ENCODE measurements at regions not wholly inside any gene's neighbourhood (a gene's known extent, or its start where the extent isn't known, plus 50 kb on each side); places are given as distances from the start of the nearest gene placed in this dataset.

DNA sequence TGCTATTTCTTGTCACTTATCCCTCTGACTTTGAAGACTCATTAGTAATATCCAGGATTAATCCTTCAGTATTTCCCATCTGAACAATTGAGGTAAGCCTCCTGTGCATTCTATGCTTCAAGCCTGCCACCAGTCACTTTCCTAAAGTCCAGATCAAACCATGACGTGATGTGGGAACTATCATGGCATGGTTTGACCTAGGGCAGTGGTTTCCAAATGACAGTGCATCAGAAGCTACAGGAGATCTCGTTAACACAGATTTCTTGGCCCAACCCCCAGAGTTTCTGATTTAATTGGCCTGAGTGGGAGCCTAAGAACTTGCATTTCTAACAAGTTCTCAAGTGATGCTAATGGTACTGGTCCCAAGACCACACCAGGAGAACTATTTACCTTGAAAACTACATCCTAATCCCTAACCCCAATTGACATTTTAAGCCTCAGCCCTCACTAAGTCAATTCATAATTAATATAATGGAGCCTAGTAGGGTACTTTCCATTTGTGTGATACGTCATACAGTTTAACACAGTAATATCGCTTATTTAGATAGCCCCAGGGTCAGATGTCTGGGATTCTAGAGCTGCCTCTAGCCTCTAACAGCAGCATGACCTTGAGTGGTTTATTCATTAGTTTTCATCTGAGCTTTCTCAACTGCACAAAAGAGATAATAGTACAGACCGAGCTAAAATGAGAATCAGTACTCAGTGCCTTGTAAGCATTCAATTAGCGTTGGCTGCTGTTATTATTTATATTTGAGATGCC lies 907.6 kb downstream of the TFAP2A start:
- DNase-seq: no peak

DNA sequence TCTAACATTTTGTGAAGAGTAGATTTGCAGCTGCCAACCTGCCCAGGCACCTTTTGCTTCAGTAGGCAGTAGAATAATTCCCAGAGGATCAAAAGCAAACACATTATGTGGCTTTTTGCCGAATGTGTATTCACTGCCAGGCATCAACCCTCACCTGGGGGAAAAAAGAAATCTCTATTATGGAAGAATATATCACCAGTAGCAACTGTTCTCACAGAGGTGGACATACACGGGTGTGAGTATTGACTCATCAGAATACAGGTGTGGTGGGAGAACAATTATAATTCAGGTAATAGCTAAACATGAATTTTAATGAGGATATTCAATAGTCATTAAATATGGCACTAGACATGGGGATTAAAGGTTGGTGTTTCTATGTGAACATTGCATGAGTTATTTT lies 910.7 kb downstream of the TFAP2A start:
- peak; percentile 43 for DNase-seq

DNA sequence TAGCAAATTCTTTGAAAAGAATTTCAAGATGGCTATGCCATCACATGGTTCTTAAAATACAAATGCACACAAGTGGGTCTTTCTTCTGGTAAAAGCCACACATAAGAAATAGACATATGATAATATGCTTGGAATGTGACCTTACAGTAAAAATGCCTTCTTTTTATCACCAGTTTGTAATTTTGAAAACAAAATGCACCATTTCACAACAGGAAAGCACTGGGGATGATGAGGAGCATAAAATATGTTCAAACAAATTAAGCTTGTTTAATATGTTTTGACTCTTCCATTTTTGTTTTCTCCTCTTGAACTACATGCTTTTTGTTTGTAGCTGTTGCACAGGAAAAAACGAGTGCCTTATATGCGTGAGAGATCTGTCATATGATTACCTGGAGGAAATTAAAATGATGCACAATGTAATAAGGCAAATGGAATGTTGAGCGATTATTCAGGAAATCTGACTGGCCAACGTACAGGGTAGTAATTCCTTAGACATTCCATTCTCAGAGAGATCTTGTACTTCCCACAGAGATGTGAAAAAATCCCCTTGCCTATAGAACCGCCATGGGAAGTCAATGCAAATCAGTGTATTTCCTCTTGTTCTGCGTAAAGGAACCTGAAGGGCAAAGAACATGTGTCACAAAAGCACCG lies 911.6 kb downstream of the TFAP2A start:
- no peak for DNase-seq

GRCh38 chr6:9499709-9500108 lies 915.2 kb downstream of the TFAP2A start:
- no peak for DNase-seq

DNA sequence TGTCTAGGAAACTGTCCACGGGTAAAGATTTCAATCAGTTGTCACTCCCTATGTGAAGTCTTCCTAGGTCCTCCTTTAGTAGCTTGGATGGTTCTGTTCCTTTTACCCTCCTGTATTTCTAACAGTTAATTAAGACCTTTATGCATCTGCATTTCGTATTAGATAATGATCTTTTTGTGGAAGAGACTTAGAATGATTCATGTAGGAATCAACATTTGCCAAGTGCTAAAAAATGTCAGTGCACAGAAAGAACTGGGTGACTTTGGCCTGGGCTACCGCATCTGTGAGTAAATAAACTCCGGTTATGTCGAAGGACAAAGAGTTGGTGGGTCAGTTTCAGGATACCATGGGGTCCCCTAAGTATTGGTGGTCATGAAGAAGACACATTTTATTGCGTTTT lies 918.0 kb downstream of the TFAP2A start:
- DNase-seq: no peak

DNA sequence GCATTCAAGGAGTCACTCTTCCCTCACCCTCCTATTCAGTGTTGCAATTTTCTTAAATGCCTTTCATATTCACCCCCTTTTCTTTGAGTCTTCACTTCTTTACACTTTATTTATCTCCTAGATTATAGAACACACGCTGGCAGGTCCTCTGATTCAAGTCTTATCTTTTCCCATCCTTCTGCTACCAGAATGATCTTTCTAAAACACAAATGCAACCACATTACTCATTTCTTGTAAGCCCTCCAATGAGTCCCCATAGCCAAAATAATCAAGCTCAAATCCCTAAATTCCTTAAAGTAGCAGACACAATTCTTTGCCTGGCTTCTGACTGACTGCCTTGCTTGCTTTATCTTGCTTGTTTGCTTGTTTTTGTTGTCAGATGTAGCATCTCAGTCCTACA lies 920.0 kb downstream of the TFAP2A start:
- no peak for DNase-seq

DNA sequence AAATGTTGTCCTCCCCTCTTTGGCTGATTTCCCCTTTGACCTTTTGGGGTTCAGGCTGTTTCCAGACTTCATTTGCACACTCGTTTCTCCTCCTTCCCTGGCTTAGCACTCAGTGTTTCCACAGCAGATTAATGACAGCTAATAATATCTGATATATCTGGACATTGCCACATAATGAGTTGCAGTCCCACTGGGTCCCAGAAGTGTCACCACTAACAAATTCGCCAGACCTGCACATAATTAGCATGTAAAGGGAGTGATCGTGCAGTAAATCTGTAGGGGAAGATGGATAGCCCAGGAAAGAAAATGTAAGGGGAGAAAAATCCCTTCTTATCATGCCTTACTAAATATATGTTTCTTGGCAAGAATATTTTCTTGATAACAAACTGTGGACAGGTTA lies 922.1 kb downstream of the TFAP2A start:
- no peak for DNase-seq

DNA sequence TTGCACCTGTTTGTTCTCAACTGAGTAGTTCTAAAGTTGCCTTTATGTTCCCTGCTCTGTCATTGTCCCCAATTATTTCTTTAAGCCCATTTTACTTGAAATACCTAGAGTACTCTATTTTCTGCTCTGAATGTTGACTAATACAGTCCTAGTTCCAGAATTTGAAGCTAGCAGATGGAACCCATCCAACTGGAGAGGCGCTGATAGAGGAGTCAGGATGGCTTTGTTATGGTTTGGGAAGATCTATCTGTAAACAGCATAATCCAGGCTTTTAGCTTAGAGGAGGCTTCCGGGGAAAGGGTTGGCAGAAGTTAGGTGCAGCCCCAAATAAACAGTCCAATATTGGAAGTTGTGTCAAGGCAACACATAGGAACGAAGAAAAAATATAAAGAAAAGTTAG lies 927.7 kb downstream of the TFAP2A start:
- DNase-seq: no peak

DNA sequence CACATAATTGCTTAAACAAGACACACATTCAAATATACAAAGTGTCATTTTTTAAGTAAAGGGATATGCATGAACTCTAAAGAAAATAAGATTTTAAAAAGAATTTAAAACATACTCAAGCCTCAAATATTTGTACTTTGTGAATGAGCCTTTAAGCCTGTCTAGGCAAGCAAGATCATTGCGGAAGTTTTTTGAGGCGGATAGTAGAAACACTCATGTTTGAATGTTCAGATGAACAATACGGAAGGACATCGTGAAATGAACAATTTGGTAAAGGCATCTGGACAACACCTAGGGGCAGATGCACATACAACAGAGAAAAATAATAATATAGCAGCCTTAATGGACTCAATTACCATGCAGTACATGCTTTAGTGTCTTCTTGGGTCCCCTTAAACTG lies 928.9 kb downstream of the TFAP2A start:
- no peak for DNase-seq

GRCh38 chr6:9484686-9485085 lies 930.2 kb downstream of the TFAP2A start:
- no peak for DNase-seq

DNA sequence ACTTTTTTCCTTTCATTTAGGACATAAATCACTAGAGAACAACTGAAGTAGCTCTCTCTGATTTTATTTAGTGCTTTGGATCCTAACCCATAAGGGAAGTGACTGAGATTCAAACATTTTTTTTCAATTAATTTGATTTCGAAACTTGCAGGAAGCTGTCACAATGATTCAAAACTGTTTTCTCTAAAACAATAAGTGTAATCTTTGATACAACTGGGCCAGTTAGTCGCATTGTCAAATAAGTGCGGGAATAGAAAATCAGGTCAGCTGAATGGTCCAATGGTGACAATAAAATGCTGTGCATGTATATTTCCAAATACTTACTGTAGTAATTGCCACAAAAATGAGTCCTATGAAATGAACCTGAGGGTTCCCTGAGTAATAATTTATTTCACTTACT lies 930.8 kb downstream of the TFAP2A start:
- no peak for DNase-seq

DNA sequence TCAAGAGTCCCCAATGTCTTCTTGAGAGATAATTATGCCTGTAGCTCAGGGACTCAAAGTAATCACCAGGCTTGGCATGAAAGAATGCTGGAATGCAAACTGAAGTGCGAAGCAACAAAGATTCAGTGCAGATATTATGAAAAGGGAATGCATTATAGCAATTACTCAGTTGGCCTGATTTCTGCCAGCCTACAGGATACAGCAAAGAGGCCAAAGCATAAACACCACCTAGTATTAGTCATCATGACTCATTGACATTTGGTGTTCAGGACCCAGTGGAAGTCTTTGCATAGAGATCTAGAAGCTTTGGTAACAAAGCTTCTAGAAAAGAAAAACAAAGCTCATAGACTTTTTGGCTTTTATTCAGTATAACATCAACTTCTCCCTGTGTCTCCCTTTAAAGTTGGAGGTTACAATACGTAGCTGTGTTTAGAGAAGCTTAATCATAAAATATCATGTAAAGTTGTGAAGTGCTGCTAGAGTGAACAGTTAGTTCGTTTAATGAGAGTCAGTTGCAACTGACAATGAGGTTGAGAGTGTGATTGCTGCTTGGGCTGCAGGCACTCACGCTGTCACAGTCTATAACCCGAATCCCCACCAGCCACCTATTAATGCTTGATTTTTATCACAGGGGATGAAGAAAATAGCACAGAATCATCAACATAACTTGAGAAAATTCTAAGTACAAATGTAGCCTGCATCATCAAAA lies 932.7 kb downstream of the TFAP2A start:
- no peak for DNase-seq

- no peak for DNase-seq
Measured at GRCh38 chr6:9481292-9482029, 933.4 kb downstream of the TFAP2A start.

DNA sequence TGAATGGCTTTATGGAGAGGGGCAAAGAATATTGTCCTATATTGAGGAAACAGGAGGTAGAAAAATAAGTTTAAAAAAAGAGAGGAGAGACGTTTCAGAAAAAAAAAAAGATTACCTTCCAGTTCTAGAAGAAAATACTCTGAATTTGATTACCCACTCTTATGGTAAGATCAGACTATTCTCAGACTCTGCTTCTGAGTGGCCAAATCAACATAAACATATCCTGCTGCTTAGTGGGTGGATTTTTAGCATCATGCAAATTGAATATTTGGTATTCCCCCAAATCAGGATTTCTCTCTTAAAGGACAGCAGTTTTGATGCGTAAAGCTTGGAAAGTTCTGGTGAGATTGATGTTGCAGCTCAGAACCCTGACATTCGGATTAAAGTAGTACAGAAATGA lies 946.6 kb downstream of the TFAP2A start:
- no peak for DNase-seq

DNA sequence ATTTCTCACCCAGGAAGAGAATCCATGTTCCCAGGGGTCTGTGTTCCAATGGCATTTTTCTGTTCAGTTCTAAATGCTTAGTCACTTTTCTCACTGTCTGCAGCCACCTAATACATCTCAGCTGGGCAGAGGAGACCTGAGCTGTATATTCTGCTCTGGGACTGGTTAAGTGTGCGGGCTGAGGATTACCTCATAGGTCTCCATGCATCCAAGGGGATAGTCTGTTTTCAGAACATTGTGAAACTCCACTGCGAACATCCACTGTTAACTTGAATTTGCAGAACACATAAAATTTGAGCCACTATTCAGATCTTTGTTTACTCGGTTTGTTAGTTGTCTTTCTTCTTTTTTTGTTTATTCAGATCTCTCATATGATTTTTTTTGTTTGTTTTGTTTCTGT lies 947.1 kb downstream of the TFAP2A start:
- no peak for DNase-seq

- DNase-seq: no peak
Measured at GRCh38 chr6:9464583-9464982, 950.3 kb downstream of the TFAP2A start.

DNA sequence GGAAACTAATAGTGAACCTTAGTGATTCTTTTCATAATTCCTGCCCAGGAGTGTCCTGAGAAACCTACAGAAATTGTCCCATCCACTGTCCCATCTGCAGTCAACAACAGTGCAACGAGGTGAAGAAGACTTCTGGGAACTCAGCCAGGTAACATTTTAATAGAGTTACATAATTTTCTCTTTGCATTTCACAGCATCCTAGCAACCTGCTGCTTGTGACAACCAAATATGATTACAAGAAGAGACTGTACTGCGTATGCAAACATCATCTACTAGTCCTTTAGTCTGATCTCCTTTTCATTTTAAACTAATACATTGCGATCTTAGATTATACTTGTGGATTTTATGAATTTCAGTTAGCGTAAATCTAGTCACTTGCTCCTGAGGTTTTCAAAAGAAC lies 951.6 kb downstream of the TFAP2A start:
- no peak for DNase-seq

- DNase-seq: no peak
Measured at GRCh38 chr6:9461188-9461587, 953.7 kb downstream of the TFAP2A start.

DNA sequence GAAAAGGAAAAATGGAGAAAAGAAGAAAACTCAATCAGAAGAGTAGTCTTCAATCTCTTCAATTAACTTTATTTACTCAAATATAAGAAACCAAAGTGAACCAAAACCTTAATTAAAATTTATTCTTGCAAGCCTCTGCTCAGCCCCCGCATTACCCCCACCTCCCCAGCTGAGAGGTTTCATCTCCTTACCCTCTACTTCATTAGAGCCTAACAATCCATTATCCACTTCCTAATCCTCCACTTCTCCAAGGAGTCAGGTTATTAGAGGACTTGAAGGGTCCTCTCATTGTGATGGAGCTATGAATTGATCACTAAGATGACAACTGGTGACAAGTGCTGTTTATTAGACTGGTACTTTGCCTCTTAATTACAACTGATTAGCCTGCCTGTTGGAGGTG lies 956.5 kb downstream of the TFAP2A start:
- no peak for DNase-seq

- no peak for DNase-seq
Measured at GRCh38 chr6:9455864-9456658, 958.8 kb downstream of the TFAP2A start.

DNA sequence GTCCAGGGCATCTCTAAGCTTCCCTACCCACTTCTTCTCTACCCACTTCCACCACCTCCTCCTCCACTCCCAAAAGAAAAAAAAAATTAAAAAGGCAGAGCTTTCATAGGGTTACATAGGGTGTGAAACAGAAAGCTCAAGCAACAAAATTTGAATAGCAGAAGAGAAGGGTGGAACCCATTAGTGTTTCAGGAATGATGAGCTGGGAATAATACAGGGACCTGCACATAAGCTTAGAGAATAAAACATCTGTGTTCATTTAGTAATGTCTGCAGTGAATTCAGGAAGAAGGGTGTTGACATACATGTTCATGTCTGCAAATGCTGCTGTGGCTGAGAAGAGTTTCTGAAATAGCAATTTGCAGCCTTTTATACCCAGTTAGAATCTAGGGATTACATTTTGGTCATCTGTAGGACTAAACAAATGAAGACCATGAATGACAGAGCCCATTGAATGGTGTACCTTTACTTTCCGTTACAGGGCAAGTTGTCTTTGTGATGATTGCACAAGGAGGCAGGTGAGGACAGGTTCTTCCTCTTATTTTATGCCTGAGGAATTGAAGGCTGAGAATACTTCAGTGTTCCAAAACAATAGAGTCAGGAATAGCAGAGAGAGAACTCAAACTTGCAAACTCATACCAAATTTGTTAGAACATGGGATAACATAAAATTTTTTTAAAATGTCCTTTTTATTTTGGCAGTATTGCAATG lies 975.1 kb downstream of the TFAP2A start:
- DNase-seq: no peak

DNA sequence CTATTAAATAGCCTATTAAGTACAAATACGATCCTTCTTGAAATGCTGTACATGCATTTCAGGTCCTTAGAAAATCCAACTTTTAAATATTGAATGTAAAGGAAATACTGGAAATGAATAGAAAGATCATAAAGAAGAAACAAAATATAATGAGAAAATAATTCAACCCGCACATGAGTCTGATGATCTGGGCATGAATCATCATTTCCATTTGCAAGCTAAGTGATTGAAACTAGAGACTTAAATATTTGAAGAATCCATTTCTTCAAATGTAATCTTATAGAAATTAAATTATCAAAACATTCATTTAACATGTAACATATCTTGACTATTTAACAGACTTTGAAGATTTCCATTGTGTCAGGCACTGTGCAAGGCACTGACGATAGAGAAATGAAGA lies 977.0 kb downstream of the TFAP2A start:
- DNase-seq: no peak
